Breast epithelium (tissue), 4 donors: ENCODE measurements at regions not wholly inside any gene's neighbourhood (a gene's known extent, or its start where the extent isn't known, plus 50 kb on each side); places are given as distances from the start of the nearest gene placed in this dataset.

Source experiments
- DNase-seq, 2 donors: peaks; one replicate each; pipeline ENCODE4 v3.0.0-alpha.2; 2019; ENCODE audit warnings: low spot score in 2 of 2
- H3K27ac ChIP-seq, 2 donors: fragments of 200-600 bp; sonication (generic) in 1 of 2; one replicate each; pipeline ENCODE4 v1.5.1; 2016 to 2019; ENCODE audit warnings: mild to moderate bottlenecking in 1 of 2
- H3K27me3 ChIP-seq, 2 donors: fragments of 200-600 bp; sonication (generic) in 1 of 2; one replicate each; pipeline versions ENCODE4 v1.5.1 to v1.6.0; 2017 to 2019; ENCODE audit warnings: control low read depth in 1 of 2, mild to moderate bottlenecking in 1 of 2
- H3K36me3 ChIP-seq: fragments of 200-600 bp; one replicate; pipeline ENCODE4 v1.5.1; 2019
- H3K4me1 ChIP-seq, 2 donors: fragments of 200-600 bp; sonication (generic); one replicate each; pipeline ENCODE4 v1.5.1; 2016 to 2019; ENCODE audit warnings: control low read depth in 1 of 2
- H3K4me3 ChIP-seq, 3 donors: fragments of 200-600 bp; sonication (generic); 1 replicate in 2 of 3; 2 replicates in 1 of 3; pipeline ENCODE4 v1.5.1; 2016 to 2019; ENCODE audit warnings: mild to moderate bottlenecking in 3 of 3, moderate library complexity in 2 of 3
- H3K9me3 ChIP-seq, 2 donors: fragments of 200-600 bp; sonication (generic) in 1 of 2; one replicate each; pipeline ENCODE4 v1.5.1; 2016 to 2019; ENCODE audit warnings: control low read depth in 1 of 2
- POLR2A ChIP-seq: fragments of 450-650 bp; IDR thresholded peaks from one replicate; pipeline ENCODE4 v1.6.1; 2016; ENCODE audit warnings: antibody characterized with exemption, mild to moderate bottlenecking, moderate library complexity
- POLR2AphosphoS5 ChIP-seq, 3 donors: sonication (generic); formaldehyde crosslinking; IDR thresholded peaks; one replicate each; pipeline ENCODE4 v1.6.1; 2017; ENCODE audit warnings: antibody characterized with exemption in 3 of 3
- intact Hi-C: fragments of 100-400 bp; cut with DNase I; formaldehyde crosslinking; loops from one replicate; pipeline ENCODE4 v1.15.1; 2023; ENCODE audit warnings: low total_unique reads
- TF ChIP-seq, protein P1 (sequence below), 3 donors: fragments of 450-650 bp; IDR thresholded peaks; one replicate each; pipeline ENCODE4 v1.5.1; 2016 to 2017; ENCODE audit warnings: antibody characterized with exemption in 3 of 3, mild to moderate bottlenecking in 3 of 3, moderate library complexity in 3 of 3

GRCh38 chr7:106196460-106197021, 84.4 kb upstream of the SYPL1 start:
- Histone ChIP-seq H3K36me3 (no peaks in the 10 kb centered on the region), H3K27me3 (no peaks in the 10 kb centered on the region), H3K4me1 (no peaks in the 10 kb centered on the region), H3K27ac (no peak overlapping the region), H3K4me3 (no peak overlapping the region), H3K9me3 (no peaks in the 10 kb centered on the region)
- intact Hi-C loops, result no loop called here
- TF ChIP-seq POLR2AphosphoS5 (IDR thresholded peaks at IDR 0.05) (no peak), POLR2A (no peak)
- TF ChIP-seq, protein P1, sequence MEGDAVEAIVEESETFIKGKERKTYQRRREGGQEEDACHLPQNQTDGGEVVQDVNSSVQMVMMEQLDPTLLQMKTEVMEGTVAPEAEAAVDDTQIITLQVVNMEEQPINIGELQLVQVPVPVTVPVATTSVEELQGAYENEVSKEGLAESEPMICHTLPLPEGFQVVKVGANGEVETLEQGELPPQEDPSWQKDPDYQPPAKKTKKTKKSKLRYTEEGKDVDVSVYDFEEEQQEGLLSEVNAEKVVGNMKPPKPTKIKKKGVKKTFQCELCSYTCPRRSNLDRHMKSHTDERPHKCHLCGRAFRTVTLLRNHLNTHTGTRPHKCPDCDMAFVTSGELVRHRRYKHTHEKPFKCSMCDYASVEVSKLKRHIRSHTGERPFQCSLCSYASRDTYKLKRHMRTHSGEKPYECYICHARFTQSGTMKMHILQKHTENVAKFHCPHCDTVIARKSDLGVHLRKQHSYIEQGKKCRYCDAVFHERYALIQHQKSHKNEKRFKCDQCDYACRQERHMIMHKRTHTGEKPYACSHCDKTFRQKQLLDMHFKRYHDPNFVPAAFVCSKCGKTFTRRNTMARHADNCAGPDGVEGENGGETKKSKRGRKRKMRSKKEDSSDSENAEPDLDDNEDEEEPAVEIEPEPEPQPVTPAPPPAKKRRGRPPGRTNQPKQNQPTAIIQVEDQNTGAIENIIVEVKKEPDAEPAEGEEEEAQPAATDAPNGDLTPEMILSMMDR (IDR thresholded peaks at IDR 0.05), result no peak
- no peak for DNase-seq

- Histone ChIP-seq H3K27ac (no peak overlapping the region), H3K9me3 (no peaks in the 10 kb centered on the region), H3K36me3 (no peaks in the 10 kb centered on the region), H3K4me3 (no peak overlapping the region), H3K27me3 (no peaks in the 10 kb centered on the region), H3K4me1 (no peaks in the 10 kb centered on the region)
- TF ChIP-seq POLR2A (no peak), POLR2AphosphoS5 (IDR thresholded peaks at IDR 0.05) (no peak)
- TF ChIP-seq, protein P1 (IDR thresholded peaks at IDR 0.05), result no peak
- DNase-seq, result no peak
- intact Hi-C loops, result no loop called here
Measured at GRCh38 chr7:106193661-106194060, 81.5 kb upstream of the SYPL1 start.

GRCh38 chr7:106190589-106191330, 78.6 kb upstream of the SYPL1 start:
- TF ChIP-seq POLR2A (no peak), POLR2AphosphoS5 (IDR thresholded peaks at IDR 0.05) (no peak)
- TF ChIP-seq, protein P1 (IDR thresholded peaks at IDR 0.05), result no peak
- intact Hi-C loops, result no loop called here
- no peak for DNase-seq
- Histone ChIP-seq H3K4me3 (no peak overlapping the region), H3K36me3 (no peaks in the 10 kb centered on the region), H3K9me3 (no peaks in the 10 kb centered on the region), H3K27me3 (no peaks in the 10 kb centered on the region), H3K27ac (no peak overlapping the region), H3K4me1 (no peaks in the 10 kb centered on the region)

GRCh38 chr7:106187613-106188350, 75.7 kb upstream of the SYPL1 start:
- Histone ChIP-seq H3K4me3 (no peak overlapping the region), H3K4me1 (no peaks in the 10 kb centered on the region), H3K27ac (no peak overlapping the region), H3K36me3 (no peaks in the 10 kb centered on the region), H3K27me3 (no peaks in the 10 kb centered on the region), H3K9me3 (no peaks in the 10 kb centered on the region)
- intact Hi-C loops, result no loop called here
- TF ChIP-seq, protein P1 (IDR thresholded peaks at IDR 0.05), result no peak
- no peak for TF ChIP-seq POLR2A
- no peak for DNase-seq

- Histone ChIP-seq H3K27me3 (no peaks in the 10 kb centered on the region), H3K9me3 (no peaks in the 10 kb centered on the region), H3K4me1 (no peaks in the 10 kb centered on the region), H3K36me3 (no peaks in the 10 kb centered on the region), H3K27ac (no peak overlapping the region), H3K4me3 (no peak overlapping the region)
- TF ChIP-seq, protein P1 (IDR thresholded peaks at IDR 0.05), result no peak
- TF ChIP-seq POLR2A (no peak), POLR2AphosphoS5 (IDR thresholded peaks at IDR 0.05) (no peak)
- intact Hi-C loops, result no loop called here
- DNase-seq, result no peak
Measured at GRCh38 chr7:106185719-106186118, 73.6 kb upstream of the SYPL1 start.
